ENCODE measurements at regions not wholly inside any gene's neighbourhood (a gene's known extent, or its start where the extent isn't known, plus 50 kb on each side); places are given as distances from the start of the nearest gene placed in this dataset.
"Not testable (repeated sequence)": the region's sequence is repeated elsewhere in the genome, so short reads cannot be mapped to it uniquely, and the experiment has no call there.

DNA sequence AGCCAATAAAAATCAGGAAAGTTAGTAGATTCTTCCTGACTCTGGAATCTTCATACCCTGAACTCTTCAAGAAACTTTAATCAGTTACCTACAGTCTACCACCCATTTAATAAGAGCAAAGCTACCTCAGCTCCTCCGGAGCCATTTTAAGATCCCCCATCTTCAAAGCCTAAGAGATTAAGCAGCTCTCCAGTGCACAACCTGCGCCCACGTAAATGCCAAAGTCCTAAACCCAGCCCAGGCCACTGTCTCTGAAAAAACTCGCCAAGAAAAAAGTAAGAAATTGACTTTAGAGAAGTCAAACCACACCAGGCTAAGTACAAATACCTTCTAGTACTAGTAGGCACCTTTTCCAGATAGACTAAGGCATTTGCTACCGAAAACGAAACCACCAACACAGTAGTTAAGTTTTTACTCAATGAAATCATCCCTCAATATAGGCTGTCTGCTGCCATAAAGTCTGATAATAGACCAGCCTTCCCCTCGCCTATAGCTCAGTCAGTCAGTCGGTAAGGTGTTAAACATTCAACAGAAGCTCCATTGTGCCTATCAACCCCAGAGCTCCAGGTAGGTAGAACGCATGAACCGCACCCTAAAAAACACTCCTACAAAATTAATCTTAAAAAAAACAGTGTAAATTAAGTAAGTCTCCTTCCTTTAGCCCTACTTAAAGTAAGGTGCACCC is 122.2 kb upstream of the DEFB108B start:
- DNase-seq (ENCODE audit: missing footprints); intact Hi-C loops (cut with DNase I); ATAC-seq: not testable (repeated sequence)

- intact Hi-C loops (cut with DNase I); DNase-seq (ENCODE audit: missing footprints); ATAC-seq: not testable (repeated sequence)
These were observed 120.7 kb upstream of the DEFB108B start for GRCh38 chr11:71712350-71712749.

GRCh38 chr11:71712846-71713245 is 120.2 kb upstream of the DEFB108B start:
- ATAC-seq; DNase-seq (ENCODE audit: missing footprints); intact Hi-C loops (cut with DNase I): not testable (repeated sequence)

DNA sequence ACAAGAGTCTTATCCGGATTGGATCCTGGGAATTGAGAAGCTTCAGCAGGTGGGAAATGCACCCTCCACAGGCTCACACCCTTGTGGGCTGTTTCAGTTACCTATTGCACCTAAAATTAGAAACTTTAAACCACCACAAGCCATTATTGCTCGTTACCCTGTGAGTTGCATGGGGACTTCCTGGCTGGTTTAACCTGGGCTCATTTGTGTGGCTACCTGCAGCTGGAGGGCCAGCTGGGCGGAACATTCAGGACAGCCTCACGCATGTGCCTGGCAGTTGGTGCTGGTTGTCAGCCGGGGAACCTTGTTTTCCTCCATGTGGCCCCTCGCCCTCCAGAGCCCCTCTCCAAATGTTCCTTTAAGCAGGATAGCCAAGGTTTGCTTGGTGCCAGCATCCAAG is 118.5 kb upstream of the DEFB108B start:
- ATAC-seq; DNase-seq (ENCODE audit: missing footprints); intact Hi-C loops (cut with DNase I): not testable (repeated sequence)

- ATAC-seq; DNase-seq (ENCODE audit: missing footprints); intact Hi-C loops (cut with DNase I): not testable (repeated sequence)
These were observed 111.2 kb upstream of the DEFB108B start for GRCh38 chr11:71721840-71722239.

GRCh38 chr11:71723991-71724390 is 109.0 kb upstream of the DEFB108B start:
- intact Hi-C loops (cut with DNase I); DNase-seq (ENCODE audit: missing footprints); ATAC-seq: not testable (repeated sequence)

- ATAC-seq; intact Hi-C loops (cut with DNase I); DNase-seq (ENCODE audit: missing footprints): not testable (repeated sequence)
These were observed 102.3 kb upstream of the DEFB108B start for GRCh38 chr11:71730748-71731147.

DNA sequence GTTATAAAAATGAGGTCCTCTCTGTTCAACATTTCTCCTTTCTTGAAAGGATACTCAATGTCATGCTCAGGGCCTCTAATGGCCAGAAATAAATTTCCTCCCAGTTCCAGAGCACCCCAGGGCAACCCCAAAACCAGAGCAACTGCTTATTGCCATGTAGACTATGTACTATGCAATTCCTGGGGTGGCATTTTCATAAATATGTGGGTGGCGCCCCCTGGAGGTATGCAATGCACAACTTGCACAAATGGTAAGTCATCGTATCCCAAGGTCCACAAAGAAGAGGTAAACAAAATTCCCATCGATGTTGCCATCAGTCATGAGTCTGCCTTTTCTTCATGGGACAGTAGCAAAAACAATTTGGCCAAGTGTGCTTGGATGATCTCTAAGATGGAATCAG is 98.6 kb upstream of the DEFB108B start:
- ATAC-seq; DNase-seq (ENCODE audit: missing footprints); intact Hi-C loops (cut with DNase I): not testable (repeated sequence)

GRCh38 chr11:71738317-71738716 is 94.7 kb upstream of the DEFB108B start:
- ATAC-seq; DNase-seq (ENCODE audit: missing footprints); intact Hi-C loops (cut with DNase I): not testable (repeated sequence)

DNA sequence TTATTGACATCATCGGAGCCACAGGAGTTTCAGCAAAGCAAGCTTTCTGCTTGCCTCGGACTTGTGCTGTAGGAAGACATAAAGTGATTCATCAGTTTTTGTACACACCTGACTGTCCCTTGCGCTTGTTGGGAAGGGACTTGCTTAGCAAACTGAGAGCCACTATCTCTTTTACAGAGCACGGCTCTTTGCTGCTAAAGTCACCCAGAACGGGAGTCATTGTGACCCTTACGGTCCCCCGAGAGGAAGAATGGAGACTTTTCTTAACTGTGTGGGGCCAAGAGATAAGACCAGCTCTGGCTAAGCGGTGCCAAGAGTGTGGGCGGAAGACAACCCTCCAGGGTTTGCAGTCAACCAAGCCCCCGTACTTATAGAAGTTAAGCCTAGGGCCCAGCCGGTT is 89.6 kb upstream of the DEFB108B start:
- ATAC-seq; intact Hi-C loops (cut with DNase I); DNase-seq (ENCODE audit: missing footprints): not testable (repeated sequence)

DNA sequence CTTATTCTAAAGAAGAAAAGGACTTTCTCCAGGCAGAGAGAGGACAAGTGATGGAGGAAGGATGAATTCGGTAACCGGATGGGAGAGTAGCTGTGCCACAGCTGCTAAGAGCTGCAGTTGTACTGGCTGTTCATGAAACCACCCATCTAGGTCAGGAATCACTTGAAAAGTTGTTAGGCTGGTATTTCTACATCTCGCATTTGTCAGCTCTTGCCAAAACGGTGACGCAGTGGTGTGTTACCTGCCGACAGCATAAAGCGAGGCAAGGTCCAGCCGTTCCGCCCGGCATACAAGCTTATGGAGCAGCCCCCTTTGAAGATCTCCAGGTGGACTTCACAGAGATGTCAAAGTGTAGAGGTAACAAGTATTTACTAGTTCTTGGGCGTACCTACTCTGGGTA is 87.3 kb upstream of the DEFB108B start:
- ATAC-seq; intact Hi-C loops (cut with DNase I); DNase-seq (ENCODE audit: missing footprints): not testable (repeated sequence)

GRCh38 chr11:71746263-71746662 is 86.7 kb upstream of the DEFB108B start:
- intact Hi-C loops (cut with DNase I); ATAC-seq; DNase-seq (ENCODE audit: missing footprints): not testable (repeated sequence)

GRCh38 chr11:71748965-71749620 is 83.9 kb upstream of the DEFB108B start:
- DNase-seq (ENCODE audit: missing footprints); intact Hi-C loops (cut with DNase I); ATAC-seq: not testable (repeated sequence)

GRCh38 chr11:71750908-71751307 is 82.1 kb upstream of the DEFB108B start:
- ATAC-seq; intact Hi-C loops (cut with DNase I); DNase-seq (ENCODE audit: missing footprints): not testable (repeated sequence)

DNA sequence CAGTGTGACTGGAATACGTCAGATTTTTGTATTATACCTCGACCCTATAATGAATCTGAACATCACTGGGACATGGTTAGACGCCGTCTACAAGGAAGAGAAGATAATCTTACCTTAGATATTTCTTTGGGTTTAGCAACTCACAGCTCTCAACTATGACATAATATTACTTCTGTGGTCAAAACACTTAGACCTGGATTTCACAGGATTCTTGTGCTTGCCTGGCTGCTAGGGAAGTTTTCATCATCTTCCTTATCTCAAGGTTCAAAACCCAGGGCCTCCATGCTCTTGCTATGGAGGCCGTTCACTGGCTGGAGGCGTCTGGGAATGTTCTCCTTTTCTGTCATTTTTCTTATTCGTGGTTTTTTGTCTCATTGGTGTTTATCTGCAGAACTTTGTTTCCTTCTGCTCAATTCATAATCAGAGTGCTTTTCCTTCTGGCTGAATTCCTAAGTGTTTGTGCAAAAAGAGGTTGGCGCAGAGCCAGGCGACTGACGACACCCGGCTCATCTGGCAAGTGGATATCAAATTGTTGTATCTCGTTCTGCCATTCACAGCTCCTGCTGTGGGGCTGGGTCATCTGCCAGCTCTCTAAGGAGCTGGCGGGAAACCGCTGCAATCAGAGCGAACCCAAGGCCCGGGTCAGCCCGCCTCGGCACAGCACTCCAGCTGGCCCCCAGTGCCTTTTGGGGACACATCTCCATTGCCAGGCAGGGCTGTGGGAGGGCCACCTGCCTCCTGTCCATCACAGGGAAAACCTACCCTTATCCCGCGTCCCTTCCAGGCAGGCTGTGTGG is 68.1 kb upstream of the DEFB108B start:
- ATAC-seq; intact Hi-C loops (cut with DNase I); DNase-seq (ENCODE audit: missing footprints): not testable (repeated sequence)

GRCh38 chr11:71767016-71767415 is 66.0 kb upstream of the DEFB108B start:
- ATAC-seq; intact Hi-C loops (cut with DNase I); DNase-seq (ENCODE audit: missing footprints): not testable (repeated sequence)

- ATAC-seq; DNase-seq (ENCODE audit: missing footprints); intact Hi-C loops (cut with DNase I): not testable (repeated sequence)
These were observed 60.8 kb upstream of the DEFB108B start for GRCh38 chr11:71772193-71772592.

DNA sequence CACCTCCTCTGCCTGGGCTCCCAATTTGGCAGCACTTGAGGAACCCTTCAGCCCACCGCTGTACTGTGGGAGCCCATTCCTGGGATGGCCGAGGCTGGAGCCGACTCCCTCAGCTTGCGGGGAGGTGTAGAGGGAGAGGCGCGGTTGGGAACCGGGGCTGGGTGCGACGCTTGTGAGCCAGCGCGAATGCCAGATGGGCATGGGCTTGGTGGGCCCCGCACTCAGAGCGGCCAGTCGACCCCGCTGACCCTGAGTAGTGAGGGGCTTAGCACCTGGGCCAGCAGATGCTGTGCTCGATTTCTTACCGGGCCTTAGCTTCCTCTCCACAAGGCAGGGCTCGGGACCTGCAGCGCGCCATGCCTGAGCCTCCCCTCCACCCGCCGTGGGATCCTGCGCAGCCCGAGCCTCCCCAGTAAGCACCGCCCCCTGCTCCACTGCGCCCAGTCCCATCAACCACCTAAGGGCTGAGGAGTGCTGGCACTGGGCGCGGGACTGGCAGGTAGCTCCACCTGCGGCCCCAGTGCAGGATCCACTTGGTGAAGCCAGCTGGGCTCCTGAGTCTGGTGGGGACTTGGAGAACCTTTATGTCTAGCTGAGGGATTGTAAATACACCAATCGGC is 58.3 kb upstream of the DEFB108B start:
- no peak for DNase-seq (ENCODE audit: missing footprints)
- intact Hi-C loops (cut with DNase I), result no loop called here
- ATAC-seq, result no peak

DNA sequence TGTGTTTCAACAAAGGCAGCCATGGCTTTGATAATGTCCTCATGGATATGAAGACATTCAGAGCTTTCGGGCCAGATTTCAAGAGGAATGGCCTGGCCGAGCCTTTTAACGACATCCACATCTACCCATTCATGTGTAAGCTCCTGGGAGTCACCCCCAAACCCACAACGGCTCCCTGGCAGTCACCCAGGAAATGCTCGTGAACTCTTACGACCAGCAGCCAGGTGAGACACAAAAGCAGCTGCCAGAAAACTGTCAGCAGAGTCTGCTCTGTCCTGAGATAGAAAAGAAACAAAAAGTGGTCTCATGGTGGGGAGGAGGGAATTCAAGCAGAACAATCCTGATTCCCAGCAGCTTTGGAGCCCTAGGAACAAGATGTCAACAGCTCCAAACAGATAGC is 52.9 kb upstream of the DEFB108B start:
- ATAC-seq; intact Hi-C loops (cut with DNase I); DNase-seq (ENCODE audit: missing footprints): not testable (repeated sequence)

All from Right ventricle myocardium inferior (tissue), 1 donor.